Vagina (tissue), 2 donors: ENCODE measurements at regions not wholly inside any gene's neighbourhood (a gene's known extent, or its start where the extent isn't known, plus 50 kb on each side); places are given as distances from the start of the nearest gene placed in this dataset.

Experiments
- DNase-seq, 2 donors: peaks; one replicate each; pipeline ENCODE4 v3.0.0-alpha.2; 2017; ENCODE audit errors: extremely low spot score in 2 of 2
- H3K27ac ChIP-seq: fragments of 200-600 bp; sonication (generic); one replicate; pipeline ENCODE4 v1.5.1; 2019
- H3K27me3 ChIP-seq: fragments of 200-600 bp; sonication (generic); one replicate; pipeline ENCODE4 v1.5.1; 2019
- H3K36me3 ChIP-seq, 2 donors: fragments of 200-600 bp; sonication (generic); one replicate each; pipeline ENCODE4 v1.5.1; 2017 to 2019
- H3K4me1 ChIP-seq: fragments of 200-600 bp; sonication (generic); one replicate; pipeline ENCODE4 v1.5.1; 2019
- H3K4me3 ChIP-seq, 2 donors: fragments of 200-600 bp; sonication (generic); 1 replicate in 1 of 2; 2 replicates in 1 of 2; pipeline ENCODE4 v1.5.1; 2016 to 2019
- H3K9me3 ChIP-seq: fragments of 200-600 bp; sonication (generic); one replicate; pipeline ENCODE4 v1.5.1; 2019
- POLR2A ChIP-seq, 2 donors: fragments of 450-650 bp; IDR thresholded peaks; one replicate each; pipeline ENCODE4 v1.6.1; 2017; ENCODE audit warnings: antibody characterized with exemption in 2 of 2, mild to moderate bottlenecking in 2 of 2, moderate library complexity in 2 of 2
- POLR2AphosphoS5 ChIP-seq, 2 donors: sonication (generic); formaldehyde crosslinking; IDR thresholded peaks; one replicate each; pipeline ENCODE4 v1.9.0; 2017; ENCODE audit warnings: antibody characterized with exemption in 2 of 2, mild to moderate bottlenecking in 2 of 2, low read depth in 1 of 2; ENCODE audit not compliant: insufficient read depth in 1 of 2
- intact Hi-C: fragments of 100-400 bp; cut with DNase I; formaldehyde crosslinking; loops from one replicate; pipeline ENCODE4 v1.15.1; 2023
- TF ChIP-seq, protein P1 (sequence below), 3 experiments: fragments of 450-650 bp in 2 of 3; fragments of 200-600 bp in 1 of 3; sonication (generic) in 1 of 3; IDR thresholded peaks; one replicate each; pipeline ENCODE4 v1.5.1; 2017 to 2019; ENCODE audit warnings: antibody characterized with exemption in 3 of 3, mild to moderate bottlenecking in 2 of 3, moderate library complexity in 2 of 3

DNA sequence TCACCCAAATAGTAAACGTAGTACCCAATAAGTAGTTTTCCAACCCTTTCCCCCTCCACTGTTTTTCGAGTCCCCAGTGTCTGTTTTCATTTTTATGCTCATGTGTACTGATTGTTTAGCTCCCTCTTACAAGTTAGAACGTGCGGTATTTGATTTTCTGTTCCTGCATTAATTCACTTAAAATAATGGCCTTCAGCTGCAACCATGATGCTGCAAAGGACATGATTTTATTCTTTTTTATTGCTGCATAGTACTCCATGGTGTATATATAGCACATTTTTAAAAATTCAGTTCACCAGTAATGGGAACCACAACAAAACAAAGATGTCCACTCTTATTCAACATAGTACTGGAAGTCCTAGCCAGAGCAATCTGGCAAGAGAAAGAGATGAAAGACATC is 72.8 kb downstream of the DUSP6 start:
- Histone ChIP-seq H3K4me3 (no peak overlapping the region), H3K4me1 (peaks cover 6% of the 10 kb centered on the region), H3K27me3 (no peaks in the 10 kb centered on the region), H3K36me3 (no peaks in the 10 kb centered on the region), H3K27ac (no peak overlapping the region), H3K9me3 (no peaks in the 10 kb centered on the region)
- TF ChIP-seq, protein P1, sequence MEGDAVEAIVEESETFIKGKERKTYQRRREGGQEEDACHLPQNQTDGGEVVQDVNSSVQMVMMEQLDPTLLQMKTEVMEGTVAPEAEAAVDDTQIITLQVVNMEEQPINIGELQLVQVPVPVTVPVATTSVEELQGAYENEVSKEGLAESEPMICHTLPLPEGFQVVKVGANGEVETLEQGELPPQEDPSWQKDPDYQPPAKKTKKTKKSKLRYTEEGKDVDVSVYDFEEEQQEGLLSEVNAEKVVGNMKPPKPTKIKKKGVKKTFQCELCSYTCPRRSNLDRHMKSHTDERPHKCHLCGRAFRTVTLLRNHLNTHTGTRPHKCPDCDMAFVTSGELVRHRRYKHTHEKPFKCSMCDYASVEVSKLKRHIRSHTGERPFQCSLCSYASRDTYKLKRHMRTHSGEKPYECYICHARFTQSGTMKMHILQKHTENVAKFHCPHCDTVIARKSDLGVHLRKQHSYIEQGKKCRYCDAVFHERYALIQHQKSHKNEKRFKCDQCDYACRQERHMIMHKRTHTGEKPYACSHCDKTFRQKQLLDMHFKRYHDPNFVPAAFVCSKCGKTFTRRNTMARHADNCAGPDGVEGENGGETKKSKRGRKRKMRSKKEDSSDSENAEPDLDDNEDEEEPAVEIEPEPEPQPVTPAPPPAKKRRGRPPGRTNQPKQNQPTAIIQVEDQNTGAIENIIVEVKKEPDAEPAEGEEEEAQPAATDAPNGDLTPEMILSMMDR (IDR thresholded peaks at IDR 0.05) = no peak
- TF ChIP-seq POLR2AphosphoS5 (IDR thresholded peaks at IDR 0.05; ENCODE audit: insufficient read depth in 1 of 2, low read depth in 1 of 2) (no peak), POLR2A (IDR thresholded peaks at IDR 0.05) (no peak)
- intact Hi-C loops = loop anchor here (5.0 kb wide), 1 partner anchor 708 kb away; no protein-coding TSS in a partner anchor
- no peak for DNase-seq

DNA sequence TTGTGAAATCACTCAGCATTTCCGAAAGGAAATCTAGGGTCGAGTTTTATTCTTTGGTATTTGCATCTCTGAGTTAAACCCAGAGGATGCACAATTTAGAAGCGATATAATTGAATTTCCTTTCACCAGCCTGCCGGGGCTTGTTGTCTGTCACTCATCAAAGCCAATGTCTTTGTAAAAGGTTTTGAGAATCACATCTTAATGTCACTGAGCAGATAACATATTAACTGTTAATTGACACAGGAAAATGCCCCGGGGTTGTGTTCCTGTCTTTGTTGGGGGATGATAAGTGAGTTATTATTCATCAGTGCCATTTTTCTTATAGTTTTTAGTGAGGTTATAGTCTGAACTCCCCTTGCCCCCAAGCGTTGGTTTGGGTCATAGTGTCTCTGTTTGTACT is 73.4 kb downstream of the DUSP6 start:
- H3K27ac ChIP-seq = no peak overlapping the region

DNA sequence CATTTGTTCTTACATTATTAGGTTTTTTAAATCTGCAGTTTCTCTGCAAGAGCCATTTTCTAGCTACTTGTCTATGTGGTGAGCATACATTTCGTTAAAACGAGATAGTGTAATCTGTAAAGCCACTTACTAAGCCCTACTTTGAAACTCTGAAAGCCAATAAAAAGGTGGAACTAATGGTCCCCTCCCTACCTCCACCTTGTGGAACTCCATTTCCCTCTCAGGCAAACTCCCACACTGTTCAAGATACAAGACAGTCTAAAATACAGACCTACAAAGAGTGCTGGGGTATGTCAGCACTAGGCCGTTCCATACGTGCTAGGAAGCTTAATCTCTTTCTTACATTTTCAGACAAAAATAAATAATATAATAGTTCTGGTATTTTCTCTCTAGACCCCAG is 74.1 kb downstream of the DUSP6 start:
- Histone ChIP-seq H3K4me1 (peaks cover 6% of the 10 kb centered on the region), H3K36me3 (no peaks in the 10 kb centered on the region), H3K27ac (no peak overlapping the region), H3K4me3 (no peak overlapping the region), H3K27me3 (no peaks in the 10 kb centered on the region), H3K9me3 (no peaks in the 10 kb centered on the region)
- TF ChIP-seq, protein P1 (IDR thresholded peaks at IDR 0.05) = no peak
- TF ChIP-seq POLR2AphosphoS5 (IDR thresholded peaks at IDR 0.05; ENCODE audit: insufficient read depth in 1 of 2, low read depth in 1 of 2) (no peak), POLR2A (IDR thresholded peaks at IDR 0.05) (no peak)
- DNase-seq = no peak
- intact Hi-C loops = loop anchor here (5.0 kb wide), 1 partner anchor 709 kb away; no protein-coding TSS in a partner anchor

More for the DNA sequence above, 73.4 kb downstream of the DUSP6 start:
- Histone ChIP-seq H3K4me3 (no peak overlapping the region), H3K36me3 (no peaks in the 10 kb centered on the region), H3K4me1 (peaks cover 6% of the 10 kb centered on the region), H3K9me3 (no peaks in the 10 kb centered on the region), H3K27me3 (no peaks in the 10 kb centered on the region)
- no peak for DNase-seq
- intact Hi-C loops = loop anchor here (5.0 kb wide), 1 partner anchor 708 kb away; no protein-coding TSS in a partner anchor
- TF ChIP-seq POLR2AphosphoS5 (IDR thresholded peaks at IDR 0.05; ENCODE audit: insufficient read depth in 1 of 2, low read depth in 1 of 2) (no peak), POLR2A (IDR thresholded peaks at IDR 0.05) (no peak)
- TF ChIP-seq, protein P1 (IDR thresholded peaks at IDR 0.05) = no peak

DNA sequence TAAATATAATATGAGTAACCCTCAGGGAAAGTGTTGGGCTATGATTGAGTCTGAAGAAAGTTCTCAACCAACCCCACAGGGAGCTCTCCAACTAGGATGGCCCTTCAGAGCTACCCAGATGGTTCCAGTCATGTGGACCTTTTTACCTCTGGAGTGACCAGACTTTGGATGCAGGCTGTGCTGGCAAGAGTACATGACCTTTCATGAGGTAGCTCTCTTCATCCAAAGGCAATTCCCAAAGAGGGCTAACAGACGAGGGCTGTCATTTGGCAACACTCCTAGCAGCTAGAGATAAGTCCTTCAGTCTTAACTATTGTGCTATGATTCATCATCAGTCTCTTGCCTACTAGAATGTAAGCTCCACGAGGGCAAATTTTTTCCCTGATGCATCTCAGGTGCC is 75.4 kb downstream of the DUSP6 start:
- Histone ChIP-seq H3K27ac (no peak overlapping the region), H3K27me3 (no peaks in the 10 kb centered on the region), H3K9me3 (no peaks in the 10 kb centered on the region), H3K4me3 (no peak overlapping the region), H3K36me3 (no peaks in the 10 kb centered on the region), H3K4me1 (peaks cover 6% of the 10 kb centered on the region)
- TF ChIP-seq POLR2AphosphoS5 (IDR thresholded peaks at IDR 0.05; ENCODE audit: insufficient read depth in 1 of 2, low read depth in 1 of 2) (no peak), POLR2A (IDR thresholded peaks at IDR 0.05) (no peak)
- TF ChIP-seq, protein P1 (IDR thresholded peaks at IDR 0.05) = no peak
- no peak for DNase-seq
- intact Hi-C loops = loop anchor here (5.0 kb wide), 1 partner anchor 710 kb away; no protein-coding TSS in a partner anchor

DNA sequence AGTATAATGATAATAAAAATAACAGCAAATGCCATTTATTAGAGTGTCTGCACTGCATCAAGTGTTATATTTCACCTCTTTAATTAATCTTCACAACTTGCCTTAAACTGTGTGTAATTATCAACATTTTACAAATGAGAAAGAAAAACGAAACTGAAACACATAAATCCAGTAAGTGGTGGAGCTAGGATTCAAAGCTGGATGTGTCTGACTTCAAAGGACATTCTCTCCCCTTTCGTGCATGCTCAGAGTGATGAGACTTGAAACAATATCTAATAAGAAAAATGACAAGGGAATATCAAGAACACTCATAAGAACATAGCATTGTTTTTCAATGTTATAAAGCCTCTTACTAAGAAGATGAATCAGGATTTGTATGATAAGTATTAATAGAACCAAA is 78.8 kb downstream of the DUSP6 start:
- Histone ChIP-seq H3K4me3 (no peak overlapping the region), H3K27ac (no peak overlapping the region), H3K9me3 (no peaks in the 10 kb centered on the region), H3K27me3 (no peaks in the 10 kb centered on the region), H3K36me3 (no peaks in the 10 kb centered on the region), H3K4me1 (no peaks in the 10 kb centered on the region)
- intact Hi-C loops = no loop called here
- no peak for TF ChIP-seq POLR2A (IDR thresholded peaks at IDR 0.05)
- no peak for TF ChIP-seq POLR2AphosphoS5 (IDR thresholded peaks at IDR 0.05; ENCODE audit: insufficient read depth in 1 of 2, low read depth in 1 of 2)
- TF ChIP-seq, protein P1 (IDR thresholded peaks at IDR 0.05) = no peak
- DNase-seq = no peak
